Uterus (tissue), 2 donors: ENCODE measurements at regions not wholly inside any gene's neighbourhood (a gene's known extent, or its start where the extent isn't known, plus 50 kb on each side); places are given as distances from the start of the nearest gene placed in this dataset.

Experiments
- POLR2A ChIP-seq, 2 donors: fragments of 450-650 bp; IDR thresholded peaks; one replicate each; pipeline ENCODE4 v1.6.1; 2016; ENCODE audit warnings: antibody characterized with exemption in 2 of 2, mild to moderate bottlenecking in 1 of 2, moderate library complexity in 1 of 2
- TF ChIP-seq, protein P1 (sequence below), 4 experiments: fragments of 200-600 bp in 2 of 4; fragments of 450-650 bp in 2 of 4; sonication (generic) in 2 of 4; IDR thresholded peaks; one replicate each; pipeline ENCODE4 v1.5.1; 2016 to 2019; ENCODE audit warnings: antibody characterized with exemption in 4 of 4, mild to moderate bottlenecking in 2 of 4, moderate library complexity in 1 of 4

DNA sequence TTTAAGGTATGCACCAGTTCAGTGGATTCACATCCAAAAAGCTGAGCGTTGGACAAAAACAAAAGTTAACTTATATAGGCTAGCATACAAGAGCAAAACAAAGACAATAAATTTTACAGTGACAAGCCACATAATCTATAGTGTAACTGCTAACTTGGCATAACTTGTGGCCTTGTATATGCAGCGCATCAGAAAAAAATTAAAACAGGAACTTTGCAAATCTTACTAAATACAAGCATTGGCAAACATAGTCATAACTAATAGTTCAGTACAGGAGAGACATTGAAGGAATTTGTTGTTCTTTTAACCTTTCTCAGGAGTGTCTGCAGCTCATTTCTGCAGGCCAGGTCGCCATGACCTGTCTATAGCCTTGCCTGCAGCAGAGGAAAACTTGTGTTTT is 54.6 kb downstream of the OR10H4 start:
- TF ChIP-seq, protein P1, sequence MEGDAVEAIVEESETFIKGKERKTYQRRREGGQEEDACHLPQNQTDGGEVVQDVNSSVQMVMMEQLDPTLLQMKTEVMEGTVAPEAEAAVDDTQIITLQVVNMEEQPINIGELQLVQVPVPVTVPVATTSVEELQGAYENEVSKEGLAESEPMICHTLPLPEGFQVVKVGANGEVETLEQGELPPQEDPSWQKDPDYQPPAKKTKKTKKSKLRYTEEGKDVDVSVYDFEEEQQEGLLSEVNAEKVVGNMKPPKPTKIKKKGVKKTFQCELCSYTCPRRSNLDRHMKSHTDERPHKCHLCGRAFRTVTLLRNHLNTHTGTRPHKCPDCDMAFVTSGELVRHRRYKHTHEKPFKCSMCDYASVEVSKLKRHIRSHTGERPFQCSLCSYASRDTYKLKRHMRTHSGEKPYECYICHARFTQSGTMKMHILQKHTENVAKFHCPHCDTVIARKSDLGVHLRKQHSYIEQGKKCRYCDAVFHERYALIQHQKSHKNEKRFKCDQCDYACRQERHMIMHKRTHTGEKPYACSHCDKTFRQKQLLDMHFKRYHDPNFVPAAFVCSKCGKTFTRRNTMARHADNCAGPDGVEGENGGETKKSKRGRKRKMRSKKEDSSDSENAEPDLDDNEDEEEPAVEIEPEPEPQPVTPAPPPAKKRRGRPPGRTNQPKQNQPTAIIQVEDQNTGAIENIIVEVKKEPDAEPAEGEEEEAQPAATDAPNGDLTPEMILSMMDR (IDR thresholded peaks at IDR 0.05) = no peak
- no peak for TF ChIP-seq POLR2A (IDR thresholded peaks at IDR 0.05)
